H1 (cell line): ENCODE measurements at regions not wholly inside any gene's neighbourhood (a gene's known extent, or its start where the extent isn't known, plus 50 kb on each side); places are given as distances from the start of the nearest gene placed in this dataset.

Experiments
- CTCF ChIA-PET: fragments of 300-600 bp; sonication (Branson Sonifier 250); formaldehyde crosslinking; loops from one replicate; lab custom pipeline; 2021; ENCODE audit not compliant: partially characterized antibody; lab: Charles Lee
- POLR2A ChIA-PET: fragments of 300-600 bp; sonication (Branson Sonifier 250); formaldehyde crosslinking; loops from one replicate; lab custom pipeline; 2021; ENCODE audit warnings: inconsistent platforms; ENCODE audit not compliant: partially characterized antibody; lab: Charles Lee
- DNase-seq, 2 experiments: peaks; one replicate each; pipeline versions ENCODE4 v3.0.0 to v3.0.0-alpha.2; 2010 to 2022; ENCODE audit warnings: low spot score in 2 of 2, low read depth in 1 of 2, mixed read lengths in 1 of 2
- FAIRE-seq: peaks from 2 replicates; lab custom pipeline; 2011; peaks lifted over from hg19 to GRCh38; lab: Jason Lieb, UNC
- H2AFZ ChIP-seq: 2 replicates; pipeline ENCODE4 v1.8.1; 2012; ENCODE audit warnings: low read length, inconsistent platforms
- H2AK5ac ChIP-seq: 2 replicates; pipeline ENCODE4 v1.6.1; 2013; ENCODE audit warnings: low read depth, low read length
- H2BK120ac ChIP-seq: replicated peaks from 2 replicates; pipeline ENCODE3; 2013; ENCODE audit warnings: low read depth, low read length, inconsistent platforms
- H2BK12ac ChIP-seq: 2 replicates; pipeline ENCODE4 v1.6.1; 2013; ENCODE audit warnings: low read depth, low read length
- H2BK15ac ChIP-seq: 2 replicates; pipeline ENCODE4 v1.6.1; 2013; ENCODE audit warnings: low read length
- H2BK20ac ChIP-seq: 2 replicates; pipeline ENCODE4 v1.6.1; 2013; ENCODE audit warnings: low read length
- H2BK5ac ChIP-seq: 2 replicates; pipeline ENCODE4 v1.6.1; 2013; ENCODE audit warnings: low read depth, low read length
- H3K14ac ChIP-seq: 2 replicates; pipeline ENCODE4 v1.6.1; 2013; ENCODE audit warnings: inconsistent platforms; ENCODE audit not compliant: insufficient read length
- H3K18ac ChIP-seq: 2 replicates; pipeline ENCODE4 v1.6.1; 2013; ENCODE audit warnings: low read length; ENCODE audit errors: extremely low read depth
- H3K23ac ChIP-seq: 2 replicates; pipeline ENCODE4 v1.6.1; 2013; ENCODE audit warnings: inconsistent platforms; ENCODE audit not compliant: insufficient read length
- H3K23me2 ChIP-seq: 2 replicates; pipeline ENCODE4 v1.6.1; 2013; ENCODE audit warnings: low read depth, low read length
- H3K27ac ChIP-seq: 2 replicates; pipeline ENCODE4 v1.6.1; 2011; ENCODE audit warnings: low read depth, low read length, inconsistent platforms
- H3K27me3 ChIP-seq, 4 experiments: replicated peaks in 1 of 4; 1 replicate in 1 of 4; 2 replicates in 3 of 4; pipeline versions ENCODE4 v1.6.1 to v1.8.1; 2011 to 2013; ENCODE audit warnings: low read length in 3 of 4, mild to moderate bottlenecking in 3 of 4, inconsistent platforms in 2 of 4, mixed read lengths in 2 of 4, moderate library complexity in 1 of 4; ENCODE audit not compliant: control insufficient read depth in 3 of 4, insufficient read depth in 3 of 4; ENCODE audit errors: extremely low read depth in 1 of 4
- H3K36me3 ChIP-seq, 4 experiments: 2 replicates each; pipeline versions ENCODE4 v1.6.1 to v1.8.1; 2011 to 2013; ENCODE audit warnings: mild to moderate bottlenecking in 4 of 4, low read length in 3 of 4, moderate library complexity in 2 of 4, control low read depth in 1 of 4, inconsistent platforms in 1 of 4; ENCODE audit not compliant: insufficient read depth in 4 of 4, control insufficient read depth in 2 of 4
- H3K4ac ChIP-seq: replicated peaks from 2 replicates; pipeline ENCODE3; 2013; ENCODE audit warnings: low read length, low read depth, mixed read lengths, inconsistent platforms; ENCODE audit not compliant: insufficient read length
- H3K4me1 ChIP-seq, 4 experiments: replicated peaks in 1 of 4; 1 replicate in 1 of 4; 2 replicates in 3 of 4; pipeline versions ENCODE4 v1.6.1 to v1.8.1; 2011 to 2013; ENCODE audit warnings: low read length in 3 of 4, inconsistent platforms in 2 of 4, mixed read lengths in 1 of 4; ENCODE audit not compliant: insufficient read depth in 4 of 4, control insufficient read depth in 3 of 4
- H3K4me2 ChIP-seq, 2 experiments: 2 replicates each; pipeline versions ENCODE4 v1.6.1 to v1.8.1; 2011 to 2013; ENCODE audit warnings: low read depth in 2 of 2, low read length in 2 of 2, control low read depth in 1 of 2, inconsistent platforms in 1 of 2, mild to moderate bottlenecking in 1 of 2; ENCODE audit not compliant: insufficient read depth in 1 of 2
- H3K4me3 ChIP-seq, 4 experiments: fragments of 200-600, 300-600 bp in 1 of 4; sonication (generic), shearing (Covaris generic), sonication (Bioruptor Twin) in 1 of 4; 2 replicates each; pipeline versions ENCODE4 v1.5.1 to v1.8.1; 2011 to 2016; ENCODE audit warnings: low read length in 4 of 4, low read depth in 3 of 4, control low read depth in 2 of 4, inconsistent platforms in 2 of 4, mild to moderate bottlenecking in 2 of 4, mixed read lengths in 1 of 4, moderate library complexity in 1 of 4; ENCODE audit not compliant: insufficient read depth in 2 of 4; ENCODE audit errors: extremely low read depth in 1 of 4
- H3K56ac ChIP-seq: replicated peaks from 2 replicates; pipeline ENCODE3; 2013; ENCODE audit warnings: low read depth, mild to moderate bottlenecking, mixed read lengths, low read length, inconsistent platforms; ENCODE audit not compliant: insufficient read length
- H3K79me1 ChIP-seq: 2 replicates; pipeline ENCODE4 v1.6.1; 2013; ENCODE audit warnings: low read depth, low read length, control low read depth
- H3K79me2 ChIP-seq, 2 experiments: 2 replicates each; pipeline versions ENCODE4 v1.6.1 to v1.8.1; 2012 to 2013; ENCODE audit warnings: low read length in 2 of 2, mild to moderate bottlenecking in 2 of 2, inconsistent platforms in 1 of 2; ENCODE audit not compliant: insufficient read depth in 2 of 2, control insufficient read depth in 1 of 2
- H3K9ac ChIP-seq, 4 experiments: replicated peaks in 1 of 4; 1 replicate in 1 of 4; 2 replicates in 3 of 4; pipeline versions ENCODE4 v1.6.1 to v1.8.1; 2011 to 2013; ENCODE audit warnings: low read depth in 3 of 4, low read length in 3 of 4, control low read depth in 2 of 4, mild to moderate bottlenecking in 2 of 4, moderate library complexity in 2 of 4, inconsistent platforms in 1 of 4; ENCODE audit errors: extremely low read depth in 1 of 4
- H3K9me3 ChIP-seq, 2 experiments: 2 replicates each; pipeline versions ENCODE4 v1.6.1 to v1.8.1; 2012 to 2013; ENCODE audit warnings: mild to moderate bottlenecking in 2 of 2, moderate library complexity in 2 of 2, control low read depth in 1 of 2, inconsistent platforms in 1 of 2, low read depth in 1 of 2, low read length in 1 of 2, mixed read lengths in 1 of 2; ENCODE audit not compliant: insufficient read depth in 2 of 2
- H4K20me1 ChIP-seq, 2 experiments: replicated peaks in 1 of 2; 2 replicates each; pipeline versions ENCODE3 to v1.8.1; 2011 to 2013; ENCODE audit warnings: inconsistent platforms in 2 of 2, low read length in 2 of 2, mild to moderate bottlenecking in 1 of 2; ENCODE audit not compliant: insufficient read depth in 2 of 2, control insufficient read depth in 1 of 2
- H4K5ac ChIP-seq: 2 replicates; pipeline ENCODE4 v1.6.1; 2013; ENCODE audit warnings: low read length, low read depth, mixed read lengths, inconsistent platforms; ENCODE audit not compliant: insufficient read length
- H4K8ac ChIP-seq: 2 replicates; pipeline ENCODE4 v1.8.0; 2013; ENCODE audit warnings: mild to moderate bottlenecking, moderate library complexity, low read length, inconsistent platforms; ENCODE audit not compliant: insufficient read depth; ENCODE audit errors: extremely low read depth
- H4K91ac ChIP-seq: replicated peaks from 2 replicates; pipeline ENCODE3; 2013; ENCODE audit warnings: low read length, mixed read lengths, inconsistent platforms; ENCODE audit not compliant: insufficient read length
- KDM1A ChIP-seq: fragments of 200-600, 300-600 bp; sonication (generic); IDR thresholded peaks from 2 replicates; pipeline ENCODE4 v1.7.1; 2016; ENCODE audit warnings: mild to moderate bottlenecking, low read length, borderline replicate concordance
- RBBP5 ChIP-seq: IDR thresholded peaks from 2 replicates; pipeline ENCODE4 v1.7.1; 2012; ENCODE audit warnings: low read depth, mild to moderate bottlenecking, inconsistent platforms, low read length, moderate library complexity, borderline replicate concordance
- WGBS, 2 experiments: shearing (Covaris generic) in 1 of 2; methylation state at CpG; one replicate each; pipeline versions ENCODE4 v1.1.6 to v1.1.7; 2013 to 2015; ENCODE audit warnings: low lambda C conversion rate in 2 of 2, mixed read lengths in 2 of 2, inconsistent platforms in 1 of 2, low coverage in 1 of 2, missing lambda C conversion rate in 1 of 2; ENCODE audit not compliant: insufficient replicate concordance in 2 of 2, insufficient coverage in 1 of 2, insufficient read length in 1 of 2; ENCODE audit errors: extremely low coverage in 1 of 2, missing lambda C conversion rate in 1 of 2; 5-methylcytosine and 5-hydroxymethylcytosine counted together

DNA sequence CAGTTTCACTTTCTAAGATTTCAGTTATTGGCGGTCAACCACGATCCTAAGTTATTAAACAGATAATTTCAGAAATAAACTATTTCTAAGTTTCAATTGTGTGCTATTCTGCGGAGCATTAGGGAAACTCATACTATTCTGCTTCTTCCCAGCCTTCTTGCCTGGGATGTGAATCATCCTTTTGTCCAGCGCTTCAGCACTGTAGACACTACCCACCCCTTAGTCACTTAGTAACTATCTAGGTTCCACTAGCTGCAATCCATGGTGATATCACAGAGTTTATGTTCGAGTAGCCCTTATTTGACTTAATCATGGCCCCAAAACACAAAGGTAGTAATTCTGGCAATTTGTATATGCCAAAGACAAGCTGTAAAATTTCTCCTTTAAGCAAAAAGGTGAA lies 279.9 kb upstream of the ADAMTS5 start:
- no peak overlapping the region for H2AFZ ChIP-seq
- H3K9ac ChIP-seq, result no peak overlapping the region
- DNase-seq (no peak), FAIRE-seq (no peak)
- no peak overlapping the region for H4K8ac ChIP-seq
- no peak overlapping the region for H3K4me3 ChIP-seq
- H3K18ac ChIP-seq, result no peak overlapping the region
- no peak overlapping the region for H3K56ac ChIP-seq
- H2BK12ac ChIP-seq, result no peak overlapping the region
- H3K9me3 ChIP-seq, result no peaks in the 10 kb centered on the region
- POLR2A ChIA-PET, result no interaction called here
- no peak overlapping the region for H2BK20ac ChIP-seq
- no peak overlapping the region for H3K4me2 ChIP-seq
- no peaks in the 10 kb centered on the region for H3K79me2 ChIP-seq
- H2AK5ac ChIP-seq, result no peak overlapping the region
- H3K27me3 ChIP-seq, result no peaks in the 10 kb centered on the region
- no peak overlapping the region for H2BK5ac ChIP-seq
- no peak overlapping the region for H4K5ac ChIP-seq
- H2BK120ac ChIP-seq, result no peak overlapping the region
- no peaks in the 10 kb centered on the region for H3K4me1 ChIP-seq
- H3K36me3 ChIP-seq, result no peaks in the 10 kb centered on the region
- H3K23me2 ChIP-seq, result no peaks in the 10 kb centered on the region
- H3K79me1 ChIP-seq, result no peaks in the 10 kb centered on the region
- no peak overlapping the region for H4K91ac ChIP-seq
- H3K23ac ChIP-seq, result no peak overlapping the region
- CTCF ChIA-PET, result no interaction called here
- H2BK15ac ChIP-seq, result no peak overlapping the region
- WGBS, 2 experiments, result 90% methylated on average over 5 of the region's 5 CpGs; no CpG with 5 or more reads in 1 of the 2 experiments
- no peak overlapping the region for H3K14ac ChIP-seq
- H4K20me1 ChIP-seq, result no peaks in the 10 kb centered on the region
- H3K27ac ChIP-seq, result no peak overlapping the region
- H3K4ac ChIP-seq, result no peak overlapping the region
- TF ChIP-seq RBBP5 (no peak), KDM1A (no peak)
